ENCODE measurements at regions not wholly inside any gene's neighbourhood (a gene's known extent, or its start where the extent isn't known, plus 50 kb on each side); places are given as distances from the start of the nearest gene placed in this dataset.

GRCh38 chr2:34320056-34320455 is 721.0 kb upstream of the FAM98A start:
- TF ChIP-seq CTCF (IDR thresholded peaks at IDR 0.05; ENCODE audit: poor library complexity, severe bottlenecking): no peak
- no peak for TF ChIP-seq POLR2AphosphoS5 (IDR thresholded peaks at IDR 0.05)
- TF ChIP-seq EZH2 (IDR thresholded peaks at IDR 0.05; ENCODE audit: borderline replicate concordance, insufficient read depth, low read length, poor library complexity, severe bottlenecking): no peak
- no peak for TF ChIP-seq TAF1 (IDR thresholded peaks at IDR 0.05; ENCODE audit: low read depth)
- TF ChIP-seq MXI1 (conservative IDR thresholded peaks at IDR 0.05; ENCODE audit: poor library complexity, severe bottlenecking): no peak
- no peak for TF ChIP-seq SMC3 (conservative IDR thresholded peaks at IDR 0.05; ENCODE audit: poor library complexity)
